Neutrophil (primary cell): ENCODE measurements at regions not wholly inside any gene's neighbourhood (a gene's known extent, or its start where the extent isn't known, plus 50 kb on each side); places are given as distances from the start of the nearest gene placed in this dataset.

Experiments used
- H3K27ac ChIP-seq: fragments of 200-600 bp; sonication (generic); 2 replicates; pipeline ENCODE4 v1.5.1; 2016; ENCODE audit warnings: mild to moderate bottlenecking, moderate library complexity
- H3K27me3 ChIP-seq: fragments of 200-600 bp; sonication (generic); 2 replicates; pipeline ENCODE4 v1.6.0; 2016; ENCODE audit warnings: mild to moderate bottlenecking
- H3K36me3 ChIP-seq: fragments of 200-600 bp; sonication (generic); 2 replicates; pipeline ENCODE4 v1.5.1; 2017
- H3K4me1 ChIP-seq, 2 experiments: fragments of 200-600 bp in 1 of 2; sonication (generic) in 1 of 2; 1 replicate in 1 of 2; 2 replicates in 1 of 2; pipeline versions ENCODE4 v1.5.1 to v1.6.1; 2013 to 2016; ENCODE audit warnings: low read depth in 1 of 2, low read length in 1 of 2, mild to moderate bottlenecking in 1 of 2, moderate library complexity in 1 of 2; ENCODE audit not compliant: control insufficient read depth in 1 of 2, insufficient read depth in 1 of 2
- H3K4me3 ChIP-seq, 2 experiments: fragments of 200-600 bp in 1 of 2; sonication (generic) in 1 of 2; 1 replicate in 1 of 2; 2 replicates in 1 of 2; pipeline ENCODE4 v1.5.1; 2013 to 2016; ENCODE audit warnings: low read depth in 1 of 2, low read length in 1 of 2, mild to moderate bottlenecking in 1 of 2, moderate library complexity in 1 of 2
- H3K9me3 ChIP-seq: fragments of 200-600 bp; sonication (generic); 2 replicates; pipeline ENCODE4 v1.5.1; 2016
- CTCF ChIP-seq: fragments of 200-600 bp; sonication (generic); IDR thresholded peaks from 2 replicates; pipeline ENCODE4 v1.5.1; 2016; ENCODE audit warnings: antibody characterized with exemption

DNA sequence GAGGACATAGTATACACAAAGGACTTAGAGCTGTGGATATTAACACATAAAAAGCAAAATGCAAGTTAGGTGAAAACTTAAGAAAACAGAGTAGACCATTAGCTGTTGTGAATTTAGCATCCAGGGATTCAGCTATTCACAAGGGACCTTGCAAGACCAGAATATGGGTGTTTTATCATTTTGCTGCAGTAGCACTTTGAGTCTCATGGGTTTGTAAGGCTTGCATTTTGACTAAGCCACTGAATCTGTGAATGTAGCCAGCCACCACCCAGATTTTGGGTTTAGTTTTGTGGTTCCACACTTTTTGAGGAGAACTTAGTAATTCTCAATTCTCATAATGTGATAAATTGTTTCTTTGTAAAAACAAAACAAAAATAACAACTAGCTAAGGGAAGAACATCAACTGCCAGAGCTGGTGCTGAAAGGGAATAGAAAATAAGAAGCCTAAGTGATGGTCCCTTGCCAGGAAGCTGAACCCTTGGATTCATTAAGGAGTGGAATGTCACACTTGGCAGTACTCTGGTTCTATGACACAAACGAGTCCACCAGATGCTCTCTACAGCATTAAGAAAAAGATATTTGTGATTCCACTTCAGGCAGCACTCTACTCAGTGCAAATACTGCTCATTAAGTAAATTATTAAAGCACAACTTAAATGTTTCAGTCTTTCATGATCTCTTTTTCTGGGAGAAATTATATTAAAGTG is 557.4 kb upstream of the ZNF462 start:
- TF ChIP-seq CTCF = no peak
- no peak overlapping the region for H3K27ac ChIP-seq
- no peaks in the 10 kb centered on the region for H3K4me1 ChIP-seq
- no peaks in the 10 kb centered on the region for H3K9me3 ChIP-seq
- H3K27me3 ChIP-seq = no peaks in the 10 kb centered on the region
- H3K4me3 ChIP-seq = no peak overlapping the region
- H3K36me3 ChIP-seq = no peaks in the 10 kb centered on the region

DNA sequence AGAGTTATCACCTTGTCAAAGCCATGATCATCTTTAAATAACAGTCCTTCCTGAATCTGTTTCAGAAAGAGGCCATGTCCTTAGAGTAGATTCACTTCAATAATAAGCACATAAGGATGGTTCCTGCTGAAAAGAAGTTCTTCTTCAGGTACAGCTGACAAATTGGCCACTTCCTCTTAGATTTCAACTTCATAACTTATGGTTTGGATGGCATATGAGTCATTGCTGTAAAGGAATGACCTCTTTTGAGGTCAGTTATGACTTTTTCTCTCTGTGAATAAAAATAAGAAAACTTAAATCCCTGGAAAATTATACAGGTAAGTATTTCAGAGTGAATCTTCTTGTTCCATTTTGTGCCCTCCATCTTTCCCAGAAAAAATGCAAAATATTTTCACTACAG is 555.3 kb upstream of the ZNF462 start:
- H3K27ac ChIP-seq = no peak overlapping the region
- no peak for TF ChIP-seq CTCF
- H3K36me3 ChIP-seq = no peaks in the 10 kb centered on the region
- H3K27me3 ChIP-seq = no peaks in the 10 kb centered on the region
- no peaks in the 10 kb centered on the region for H3K9me3 ChIP-seq
- H3K4me3 ChIP-seq = no peak overlapping the region
- no peaks in the 10 kb centered on the region for H3K4me1 ChIP-seq

GRCh38 chr9:106309925-106310324 is 553.0 kb upstream of the ZNF462 start:
- no peak overlapping the region for H3K27ac ChIP-seq
- H3K4me1 ChIP-seq = no peaks in the 10 kb centered on the region

GRCh38 chr9:106310782-106311181 is 552.2 kb upstream of the ZNF462 start:
- Histone ChIP-seq H3K27ac (no peak overlapping the region), H3K9me3 (no peaks in the 10 kb centered on the region), H3K4me1 (no peaks in the 10 kb centered on the region), H3K27me3 (no peaks in the 10 kb centered on the region), H3K4me3 (no peak overlapping the region), H3K36me3 (no peaks in the 10 kb centered on the region)
- no peak for TF ChIP-seq CTCF

More at GRCh38 chr9:106309925-106310324, 553.0 kb upstream of the ZNF462 start:
- no peaks in the 10 kb centered on the region for H3K36me3 ChIP-seq
- no peak overlapping the region for H3K4me3 ChIP-seq
- no peaks in the 10 kb centered on the region for H3K9me3 ChIP-seq
- no peaks in the 10 kb centered on the region for H3K27me3 ChIP-seq
- TF ChIP-seq CTCF = no peak

DNA sequence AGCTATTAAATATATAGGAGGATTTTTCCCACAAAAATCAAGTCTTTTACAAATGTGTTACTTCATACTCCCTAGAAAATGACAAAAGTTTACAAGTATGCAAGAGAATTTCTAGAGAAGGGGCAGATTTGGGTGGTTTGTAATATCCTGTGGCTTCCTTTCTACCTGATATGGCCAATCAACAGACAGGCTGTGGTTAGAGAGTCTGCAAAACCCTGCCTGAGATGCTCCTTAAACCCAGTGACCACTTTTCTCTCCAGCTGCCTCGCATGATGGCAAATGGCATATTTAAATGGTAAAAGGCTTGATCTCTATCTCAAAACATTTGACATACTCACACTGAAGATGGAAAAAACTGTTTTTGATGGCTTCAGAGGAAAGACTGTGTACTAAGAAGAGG is 550.1 kb upstream of the ZNF462 start:
- H3K27me3 ChIP-seq = no peaks in the 10 kb centered on the region
- H3K4me1 ChIP-seq = no peaks in the 10 kb centered on the region
- no peak for TF ChIP-seq CTCF
- no peaks in the 10 kb centered on the region for H3K9me3 ChIP-seq
- H3K36me3 ChIP-seq = no peaks in the 10 kb centered on the region
- no peak overlapping the region for H3K4me3 ChIP-seq
- H3K27ac ChIP-seq = no peak overlapping the region
